Naive B cell (primary cell): ENCODE measurements at regions not wholly inside any gene's neighbourhood (a gene's known extent, or its start where the extent isn't known, plus 50 kb on each side); places are given as distances from the start of the nearest gene placed in this dataset.

Experiments used
- ATAC-seq, 2 donors: fragments of 150-1000 bp; cut with Tn5 transposase; 2 replicates each; pipeline ENCODE4 v1.10.0; 2021; ENCODE audit warnings: low read depth in 2 of 2, mild to moderate bottlenecking in 2 of 2, moderate library complexity in 2 of 2
- DNase-seq: peaks from one replicate; pipeline ENCODE4 v3.0.0; 2022
- H3K27ac Mint-ChIP-seq, 6 donors: one replicate each; pipeline ENCODE4 v1.8.0; 2020 to 2022; ENCODE audit warnings: mild to moderate bottlenecking in 6 of 6, mixed read lengths in 6 of 6, moderate library complexity in 5 of 6, inconsistent platforms in 2 of 6
- H3K27me3 Mint-ChIP-seq, 3 donors: one replicate each; pipeline ENCODE4 v1.8.0; 2021 to 2022; ENCODE audit warnings: mixed read lengths in 3 of 3, mild to moderate bottlenecking in 1 of 3
- H3K36me3 Mint-ChIP-seq, 2 donors: one replicate each; pipeline ENCODE4 v1.8.0; 2020 to 2022; ENCODE audit warnings: mixed read lengths in 2 of 2, inconsistent platforms in 1 of 2, mild to moderate bottlenecking in 1 of 2
- H3K4me1 Mint-ChIP-seq, 3 donors: one replicate each; pipeline ENCODE4 v1.8.0; 2020 to 2022; ENCODE audit warnings: mixed read lengths in 3 of 3, inconsistent platforms in 1 of 3, mild to moderate bottlenecking in 1 of 3, moderate library complexity in 1 of 3
- H3K4me3 Mint-ChIP-seq, 8 donors: one replicate each; pipeline ENCODE4 v1.8.0; 2020 to 2022; ENCODE audit warnings: mild to moderate bottlenecking in 8 of 8, mixed read lengths in 8 of 8, moderate library complexity in 8 of 8, inconsistent platforms in 2 of 8
- H3K9me3 Mint-ChIP-seq, 7 donors: one replicate each; pipeline ENCODE4 v1.8.0; 2020 to 2022; ENCODE audit warnings: mixed read lengths in 7 of 7, mild to moderate bottlenecking in 5 of 7, inconsistent platforms in 2 of 7, moderate library complexity in 1 of 7

GRCh38 chr4:53929955-53930798 lies 134.2 kb downstream of the CHIC2 start:
- Mint-ChIP-seq H3K27me3 (peaks cover 12 to 19% (median 16%) of the 10 kb centered on the region in 3 donors), H3K4me1 (no peaks in the 10 kb centered on the region), H3K9me3 (peaks cover 0 to 5% (median 0%) of the 10 kb centered on the region in 7 donors), H3K27ac (no peak overlapping the region), H3K36me3 (no peaks in the 10 kb centered on the region), H3K4me3 (no peak overlapping the region)
- DNase-seq (peak; percentile 20), ATAC-seq (peak in 1 of 2 donors; percentile 69)

GRCh38 chr4:53929311-53929710 lies 135.1 kb downstream of the CHIC2 start:
- Mint-ChIP-seq H3K4me1 (no peaks in the 10 kb centered on the region), H3K9me3 (peaks cover 0 to 2% (median 0%) of the 10 kb centered on the region in 7 donors), H3K4me3 (no peak overlapping the region), H3K27me3 (peaks cover 12 to 24% (median 15%) of the 10 kb centered on the region in 3 donors), H3K36me3 (no peaks in the 10 kb centered on the region), H3K27ac (no peak overlapping the region)
- ATAC-seq (no peak), DNase-seq (no peak)

GRCh38 chr4:53928825-53929224 lies 135.6 kb downstream of the CHIC2 start:
- no peaks in the 10 kb centered on the region for H3K36me3 Mint-ChIP-seq
- H3K27ac Mint-ChIP-seq, result no peak overlapping the region
- H3K9me3 Mint-ChIP-seq, result no peaks in the 10 kb centered on the region
- ATAC-seq (no peak), DNase-seq (no peak)
- no peaks in the 10 kb centered on the region for H3K4me1 Mint-ChIP-seq
- H3K27me3 Mint-ChIP-seq, result peaks cover 12 to 24% (median 15%) of the 10 kb centered on the region in 3 donors
- H3K4me3 Mint-ChIP-seq, result no peak overlapping the region

DNA sequence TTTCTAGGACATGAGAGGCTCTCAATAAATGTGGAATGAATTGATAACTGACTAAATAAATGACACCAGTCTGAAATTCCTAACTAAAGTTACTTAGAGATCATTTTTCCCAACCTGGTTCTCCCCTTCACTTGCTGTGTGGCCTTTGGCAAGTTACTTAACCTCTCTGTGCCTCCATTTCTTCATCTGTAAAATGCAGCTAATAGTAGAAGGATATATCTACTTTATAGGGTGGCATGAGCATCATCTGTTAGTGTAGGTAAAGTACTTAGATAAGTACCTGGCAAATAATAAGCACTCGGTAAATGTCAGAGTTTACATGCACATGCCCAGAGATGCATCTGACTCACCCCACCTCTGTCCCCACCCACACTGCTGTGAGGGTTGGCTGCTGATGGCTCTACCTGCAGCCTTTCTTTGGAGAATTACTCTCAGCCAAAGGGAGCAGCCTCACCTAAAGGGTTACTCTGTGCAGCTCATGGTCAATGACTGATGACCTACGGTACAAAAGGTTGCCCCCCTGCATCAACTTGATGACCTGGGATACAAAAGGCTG lies 139.3 kb downstream of the CHIC2 start:
- no peaks in the 10 kb centered on the region for H3K36me3 Mint-ChIP-seq
- no peak overlapping the region for H3K4me3 Mint-ChIP-seq
- ATAC-seq (no peak), DNase-seq (no peak)
- peaks cover 0 to 5% (median 5%) of the 10 kb centered on the region in 3 donors for H3K27me3 Mint-ChIP-seq
- no peaks in the 10 kb centered on the region for H3K4me1 Mint-ChIP-seq
- H3K27ac Mint-ChIP-seq, result no peak overlapping the region
- no peaks in the 10 kb centered on the region for H3K9me3 Mint-ChIP-seq

GRCh38 chr4:53924333-53925049 lies 139.9 kb downstream of the CHIC2 start:
- no peak overlapping the region for H3K4me3 Mint-ChIP-seq
- DNase-seq (no peak), ATAC-seq (no peak)
- no peaks in the 10 kb centered on the region for H3K36me3 Mint-ChIP-seq
- peak overlapping the region in 1 of 6 donors; percentile 44 for H3K27ac Mint-ChIP-seq
- no peaks in the 10 kb centered on the region for H3K4me1 Mint-ChIP-seq
- H3K27me3 Mint-ChIP-seq, result peaks cover 3 to 7% (median 6%) of the 10 kb centered on the region in 3 donors
- no peaks in the 10 kb centered on the region for H3K9me3 Mint-ChIP-seq

- no peaks in the 10 kb centered on the region for H3K36me3 Mint-ChIP-seq
- H3K9me3 Mint-ChIP-seq, result no peaks in the 10 kb centered on the region
- ATAC-seq (no peak), DNase-seq (no peak)
- no peaks in the 10 kb centered on the region for H3K4me1 Mint-ChIP-seq
- H3K27me3 Mint-ChIP-seq, result peaks cover 7 to 13% (median 12%) of the 10 kb centered on the region in 3 donors
- no peak overlapping the region for H3K4me3 Mint-ChIP-seq
- H3K27ac Mint-ChIP-seq, result no peak overlapping the region
Measured at GRCh38 chr4:53923921-53924320, 140.5 kb downstream of the CHIC2 start.

DNA sequence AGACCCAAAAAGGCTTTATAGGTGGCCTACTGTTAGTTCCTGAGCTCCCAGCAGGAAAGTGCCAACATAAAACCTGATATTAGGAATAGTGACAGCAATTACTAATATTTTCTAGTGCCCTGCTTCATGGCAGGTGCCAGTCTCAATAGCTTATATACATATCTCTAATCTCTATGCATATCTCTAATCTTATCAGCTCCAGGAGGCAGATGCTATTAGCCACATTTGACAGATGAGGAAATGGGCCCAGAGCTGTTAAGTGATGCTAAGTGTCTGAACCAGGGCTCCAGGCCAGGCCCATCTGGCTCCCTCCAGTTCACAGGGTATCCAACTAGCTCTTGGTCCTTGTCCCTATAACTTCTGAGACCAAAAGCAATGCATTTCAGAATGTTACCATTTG lies 142.5 kb downstream of the CHIC2 start:
- DNase-seq (no peak), ATAC-seq (no peak)
- Mint-ChIP-seq H3K36me3 (no peaks in the 10 kb centered on the region), H3K27me3 (peaks cover 16 to 30% (median 20%) of the 10 kb centered on the region in 3 donors), H3K9me3 (peaks cover 0 to 3% (median 0%) of the 10 kb centered on the region in 7 donors), H3K4me1 (no peaks in the 10 kb centered on the region), H3K27ac (no peak overlapping the region), H3K4me3 (no peak overlapping the region)

DNA sequence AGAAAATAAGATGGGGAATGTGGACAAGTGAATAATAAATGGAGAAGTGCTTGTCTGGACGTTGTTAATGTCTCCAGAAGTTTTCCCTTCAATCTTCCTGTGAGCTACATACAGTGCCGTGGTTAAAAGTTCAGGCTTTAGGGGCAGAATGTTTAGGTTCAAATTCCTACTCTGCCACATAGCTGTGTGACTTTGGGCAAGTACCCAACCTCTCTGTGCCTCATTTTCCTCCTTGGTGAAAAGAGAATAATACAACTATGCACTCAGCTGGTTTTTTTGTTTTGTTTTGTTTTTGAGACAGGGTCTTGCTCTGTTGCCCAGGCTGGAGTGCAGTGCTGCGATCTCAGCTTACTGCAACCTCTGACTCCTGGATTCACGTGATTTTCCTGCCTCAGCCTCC lies 143.5 kb downstream of the CHIC2 start:
- no peak overlapping the region for H3K27ac Mint-ChIP-seq
- H3K9me3 Mint-ChIP-seq, result peaks cover 0 to 3% (median 0%) of the 10 kb centered on the region in 7 donors
- H3K27me3 Mint-ChIP-seq, result peaks cover 19 to 40% (median 21%) of the 10 kb centered on the region in 3 donors
- no peak overlapping the region for H3K4me3 Mint-ChIP-seq
- ATAC-seq, result no peak
- no peak for DNase-seq
- no peaks in the 10 kb centered on the region for H3K4me1 Mint-ChIP-seq
- no peaks in the 10 kb centered on the region for H3K36me3 Mint-ChIP-seq

- Mint-ChIP-seq H3K4me1 (no peaks in the 10 kb centered on the region), H3K27me3 (peaks cover 15 to 41% (median 21%) of the 10 kb centered on the region in 3 donors), H3K9me3 (peaks cover 0 to 3% (median 0%) of the 10 kb centered on the region in 7 donors), H3K27ac (no peak overlapping the region), H3K36me3 (no peaks in the 10 kb centered on the region), H3K4me3 (no peak overlapping the region)
- ATAC-seq (no peak), DNase-seq (no peak)
Measured at GRCh38 chr4:53920116-53920515, 144.3 kb downstream of the CHIC2 start.

DNA sequence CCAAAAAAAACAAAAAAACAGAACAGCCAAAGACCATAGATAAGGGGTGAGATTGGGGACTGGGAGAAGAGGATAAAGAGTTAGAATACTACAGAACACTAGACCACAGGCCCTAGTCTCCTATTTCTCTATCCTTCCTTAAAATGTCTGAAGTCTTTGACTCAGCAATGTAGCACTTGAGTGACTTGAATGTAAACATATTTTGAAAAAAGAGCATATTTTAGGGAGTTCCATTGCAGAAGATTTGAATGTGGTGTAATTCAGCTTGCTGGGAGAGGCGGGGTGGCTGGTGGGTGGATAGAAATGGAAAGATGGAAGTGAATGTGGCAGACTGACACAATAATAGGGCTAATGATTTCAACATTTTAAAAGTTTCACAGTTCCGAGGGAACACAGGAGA lies 144.9 kb downstream of the CHIC2 start:
- Mint-ChIP-seq H3K36me3 (no peaks in the 10 kb centered on the region), H3K4me3 (no peak overlapping the region), H3K9me3 (peaks cover 0 to 3% (median 0%) of the 10 kb centered on the region in 7 donors), H3K4me1 (no peaks in the 10 kb centered on the region), H3K27ac (peak overlapping the region in 1 of 6 donors; percentile 30), H3K27me3 (peaks cover 15 to 36% (median 24%) of the 10 kb centered on the region in 3 donors)
- ATAC-seq (no peak), DNase-seq (no peak)

DNA sequence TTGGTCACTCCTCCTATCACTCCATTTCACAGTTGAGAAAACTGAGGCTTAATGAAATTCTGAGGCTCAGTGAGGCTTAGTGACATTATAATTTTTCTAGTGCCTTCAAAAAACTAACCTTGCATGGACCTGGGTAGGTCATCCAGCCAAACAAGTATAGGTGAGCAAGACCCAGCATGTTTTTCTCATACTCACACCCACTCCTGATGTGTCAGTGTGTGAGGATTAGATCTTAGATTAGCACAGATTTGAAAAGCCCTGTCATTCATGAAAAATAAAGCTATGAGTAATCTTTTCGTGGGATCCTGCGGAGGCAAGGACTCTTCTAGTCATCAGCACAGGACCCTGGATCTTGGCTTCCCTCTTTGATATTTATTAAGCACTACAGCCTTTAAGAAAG lies 146.7 kb downstream of the CHIC2 start:
- Mint-ChIP-seq H3K27ac (peak overlapping the region in 1 of 6 donors; percentile 4), H3K4me3 (no peak overlapping the region), H3K27me3 (peaks cover 15 to 36% (median 25%) of the 10 kb centered on the region in 3 donors), H3K36me3 (no peaks in the 10 kb centered on the region), H3K9me3 (peaks cover 0 to 3% (median 0%) of the 10 kb centered on the region in 7 donors), H3K4me1 (no peaks in the 10 kb centered on the region)
- ATAC-seq (no peak), DNase-seq (no peak)

DNA sequence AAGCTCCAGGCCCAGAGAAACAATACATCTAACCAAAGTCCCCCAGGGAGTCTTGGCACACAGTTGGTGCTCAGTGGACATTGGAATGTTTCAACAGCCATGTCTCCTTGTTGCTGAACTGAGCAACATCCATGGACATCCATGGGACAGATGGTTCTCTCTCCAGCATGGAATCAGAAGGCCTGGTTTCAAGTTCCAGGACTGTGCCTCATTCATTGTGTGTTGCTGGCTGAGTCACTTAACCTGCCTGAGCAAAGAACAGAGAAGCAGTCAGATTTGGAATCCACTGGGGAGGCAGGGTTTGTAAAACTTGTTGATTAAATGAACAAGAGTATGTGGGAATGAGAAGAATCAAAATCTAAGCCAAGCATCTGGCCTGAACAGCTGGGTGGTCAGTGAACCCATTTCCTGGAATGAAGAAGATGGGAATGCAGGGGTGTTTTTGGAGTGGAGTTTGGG lies 147.9 kb downstream of the CHIC2 start:
- no peaks in the 10 kb centered on the region for H3K36me3 Mint-ChIP-seq
- H3K4me3 Mint-ChIP-seq, result no peak overlapping the region
- H3K27me3 Mint-ChIP-seq, result peaks cover 15 to 36% (median 31%) of the 10 kb centered on the region in 3 donors
- H3K9me3 Mint-ChIP-seq, result peaks cover 0 to 3% (median 0%) of the 10 kb centered on the region in 7 donors
- no peak for ATAC-seq
- H3K27ac Mint-ChIP-seq, result no peak overlapping the region
- no peak for DNase-seq
- no peaks in the 10 kb centered on the region for H3K4me1 Mint-ChIP-seq

DNA sequence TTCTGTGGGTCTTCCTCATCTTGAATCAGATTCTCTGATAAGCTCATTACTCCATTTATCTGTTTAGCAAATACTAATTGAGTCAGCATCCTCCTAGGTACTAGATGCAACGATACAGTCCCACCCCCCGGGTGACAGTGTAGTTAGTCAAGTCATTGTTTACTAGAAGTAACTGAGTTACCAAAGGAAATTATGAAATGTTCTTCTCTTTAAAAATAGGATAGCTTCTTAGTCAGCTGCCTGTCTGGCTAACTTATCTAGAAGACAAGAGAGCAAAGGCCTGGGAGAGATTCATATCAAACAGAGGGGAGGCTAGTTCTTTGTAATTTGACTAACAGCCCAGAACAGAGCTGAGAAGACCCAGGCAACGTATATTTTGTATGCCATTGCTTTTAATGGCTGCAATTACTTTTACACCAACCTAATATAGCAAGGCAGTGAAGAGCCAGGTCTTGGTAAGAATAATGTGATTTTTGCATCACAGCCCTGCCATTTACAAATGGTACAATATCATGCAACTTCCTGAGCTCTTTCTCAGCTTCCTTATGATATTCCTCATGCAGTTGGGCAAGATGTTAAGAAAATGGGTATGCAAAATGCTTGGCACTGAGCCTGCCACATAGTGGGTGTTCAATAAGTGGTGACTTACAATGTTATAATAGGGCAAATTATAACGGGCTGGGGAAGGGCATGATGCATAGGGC lies 149.9 kb downstream of the CHIC2 start:
- DNase-seq (no peak), ATAC-seq (no peak)
- Mint-ChIP-seq H3K4me1 (no peaks in the 10 kb centered on the region), H3K9me3 (peaks cover 0 to 3% (median 0%) of the 10 kb centered on the region in 7 donors), H3K27ac (no peak overlapping the region), H3K36me3 (no peaks in the 10 kb centered on the region), H3K27me3 (peaks cover 31 to 50% (median 32%) of the 10 kb centered on the region in 3 donors), H3K4me3 (no peak overlapping the region)
